Limb (tissue), 2 donors: ENCODE measurements at regions not wholly inside any gene's neighbourhood (a gene's known extent, or its start where the extent isn't known, plus 50 kb on each side); places are given as distances from the start of the nearest gene placed in this dataset.
A peak's percentile ranks its signal among the peaks of the same experiment; 100 is the strongest.
"Not testable (repeated sequence)": the region's sequence is repeated elsewhere in the genome, so short reads cannot be mapped to it uniquely, and the experiment has no call there.

ENCODE experiments used
- DNase-seq, 2 donors: peaks; one replicate each; pipeline ENCODE4 v3.0.0-alpha.2; 2016; ENCODE audit errors: extremely low spot score in 2 of 2

GRCh38 chr13:109940637-109941036 is 154.3 kb upstream of the IRS2 start:
- no peak for DNase-seq

- DNase-seq, result no peak
These were observed 153.5 kb upstream of the IRS2 start for GRCh38 chr13:109939838-109940237.

GRCh38 chr13:109939180-109939579 is 152.8 kb upstream of the IRS2 start:
- peak in 1 of 2 donors; percentile 65 for DNase-seq

- peak; percentile 47 to 90 for DNase-seq
These were observed 152.0 kb upstream of the IRS2 start for GRCh38 chr13:109938255-109938936.

- DNase-seq, result not testable (repeated sequence)
These were observed 148.1 kb upstream of the IRS2 start for GRCh38 chr13:109934520-109934919.

GRCh38 chr13:109933476-109933875 is 147.1 kb upstream of the IRS2 start:
- no peak for DNase-seq

- no peak for DNase-seq
These were observed 138.0 kb upstream of the IRS2 start for GRCh38 chr13:109924376-109924775.

GRCh38 chr13:109922518-109922917 is 136.1 kb upstream of the IRS2 start:
- no peak for DNase-seq

GRCh38 chr13:109919715-109920375 is 133.5 kb upstream of the IRS2 start:
- no peak for DNase-seq

GRCh38 chr13:109918179-109918711 is 131.9 kb upstream of the IRS2 start:
- DNase-seq, result no peak

GRCh38 chr13:109917422-109917821 is 131.0 kb upstream of the IRS2 start:
- no peak for DNase-seq

GRCh38 chr13:109913936-109914510 is 127.6 kb upstream of the IRS2 start:
- DNase-seq, result no peak

- no peak for DNase-seq
These were observed 126.8 kb upstream of the IRS2 start for GRCh38 chr13:109913186-109913585.

- DNase-seq, result no peak
These were observed 123.8 kb upstream of the IRS2 start for GRCh38 chr13:109910194-109910593.

- DNase-seq, result no peak
These were observed 120.6 kb upstream of the IRS2 start for GRCh38 chr13:109906976-109907375.

- DNase-seq, result no peak
These were observed 117.8 kb upstream of the IRS2 start for GRCh38 chr13:109904218-109904617.

GRCh38 chr13:109900741-109901140 is 114.4 kb upstream of the IRS2 start:
- DNase-seq, result no peak

- no peak for DNase-seq
These were observed 113.9 kb upstream of the IRS2 start for GRCh38 chr13:109900320-109900719.

- no peak for DNase-seq
These were observed 113.4 kb upstream of the IRS2 start for GRCh38 chr13:109899748-109900147.

GRCh38 chr13:109899316-109899715 is 112.9 kb upstream of the IRS2 start:
- no peak for DNase-seq

- no peak for DNase-seq
These were observed 111.7 kb upstream of the IRS2 start for GRCh38 chr13:109897988-109898624.

- DNase-seq, result no peak
These were observed 105.7 kb upstream of the IRS2 start for GRCh38 chr13:109892101-109892500.
